ENCODE measurements at regions not wholly inside any gene's neighbourhood (a gene's known extent, or its start where the extent isn't known, plus 50 kb on each side); places are given as distances from the start of the nearest gene placed in this dataset.

GRCh38 chr4:110886856-110887255, 264.0 kb upstream of the PITX2 start:
- DNase-seq (ENCODE audit: low read depth) = no peak
- no peak for TF ChIP-seq CTCF (IDR thresholded peaks at IDR 0.05; ENCODE audit: control insufficient read depth, extremely low read depth, insufficient read depth)
- no peak overlapping the region for H3K4me3 ChIP-seq (ENCODE audit: low read depth, low read length)

GRCh38 chr4:110897784-110898183, 274.9 kb upstream of the PITX2 start:
- no peak for TF ChIP-seq CTCF (IDR thresholded peaks at IDR 0.05; ENCODE audit: control insufficient read depth, extremely low read depth, insufficient read depth)
- no peak for DNase-seq (ENCODE audit: low read depth)
- no peak overlapping the region for H3K4me3 ChIP-seq (ENCODE audit: low read depth, low read length)

GRCh38 chr4:110898290-110898689, 275.4 kb upstream of the PITX2 start:
- DNase-seq (ENCODE audit: low read depth) = no peak
- no peak overlapping the region for H3K4me3 ChIP-seq (ENCODE audit: low read depth, low read length)
- no peak for TF ChIP-seq CTCF (IDR thresholded peaks at IDR 0.05; ENCODE audit: control insufficient read depth, extremely low read depth, insufficient read depth)

- no peak overlapping the region for H3K4me3 ChIP-seq (ENCODE audit: low read depth, low read length)
These were observed 277.4 kb upstream of the PITX2 start for GRCh38 chr4:110900213-110900769.

GRCh38 chr4:110902500-110902899, 279.6 kb upstream of the PITX2 start:
- TF ChIP-seq CTCF (IDR thresholded peaks at IDR 0.05; ENCODE audit: control insufficient read depth, extremely low read depth, insufficient read depth) = no peak
- no peak overlapping the region for H3K4me3 ChIP-seq (ENCODE audit: low read depth, low read length)
- no peak for DNase-seq (ENCODE audit: low read depth)

More at GRCh38 chr4:110900213-110900769, 277.4 kb upstream of the PITX2 start:
- DNase-seq (ENCODE audit: low read depth) = no peak
- TF ChIP-seq CTCF (IDR thresholded peaks at IDR 0.05; ENCODE audit: control insufficient read depth, extremely low read depth, insufficient read depth) = no peak

- peak; percentile 38 for DNase-seq (ENCODE audit: low read depth)
- no peak overlapping the region for H3K4me3 ChIP-seq (ENCODE audit: low read depth, low read length)
- no peak for TF ChIP-seq CTCF (IDR thresholded peaks at IDR 0.05; ENCODE audit: control insufficient read depth, extremely low read depth, insufficient read depth)
These were observed 281.7 kb upstream of the PITX2 start for GRCh38 chr4:110904435-110905065.

- DNase-seq (ENCODE audit: low read depth) = no peak
- TF ChIP-seq CTCF (IDR thresholded peaks at IDR 0.05; ENCODE audit: control insufficient read depth, extremely low read depth, insufficient read depth) = no peak
These were observed 282.5 kb upstream of the PITX2 start for GRCh38 chr4:110905367-110905766.

More at GRCh38 chr4:110905367-110905766, 282.5 kb upstream of the PITX2 start:
- H3K4me3 ChIP-seq (ENCODE audit: low read depth, low read length) = no peak overlapping the region
